Panc1 (cell line): ENCODE measurements at regions not wholly inside any gene's neighbourhood (a gene's known extent, or its start where the extent isn't known, plus 50 kb on each side); places are given as distances from the start of the nearest gene placed in this dataset.
"Not testable (repeated sequence)": the region's sequence is repeated elsewhere in the genome, so short reads cannot be mapped to it uniquely, and the experiment has no call there.

Experiments used
- ATAC-seq: fragments of 200-7000 bp; cut with Tn5 transposase; 2 replicates; pipeline ENCODE4 v1.9.1; 2020; ENCODE audit warnings: mild to moderate bottlenecking, moderate library complexity
- BruUV-seq: library from RNA; stranded (reverse); fragments of 400-500 nt; replicated peaks from 2 replicates; lab custom pipeline; 2021; lab: Mats Ljungman, UMichigan
- CTCF ChIA-PET: fragments of 300-600 bp; sonication (Branson Sonifier 250); formaldehyde crosslinking; loops from one replicate; lab custom pipeline; 2022; ENCODE audit warnings: antibody characterized with exemption; lab: Charles Lee
- POLR2A ChIA-PET: fragments of 300-600 bp; sonication (Branson Sonifier 250); formaldehyde crosslinking; loops from one replicate; lab custom pipeline; 2022; ENCODE audit warnings: antibody characterized with exemption; lab: Charles Lee
- DNase-seq: peaks from one replicate; pipeline ENCODE4 v3.0.0-alpha.2; 2010; ENCODE audit warnings: low read depth, low spot score
- H3K27ac ChIP-seq: 2 replicates; pipeline ENCODE4 v1.5.1; 2011; ENCODE audit warnings: mild to moderate bottlenecking, low read length, inconsistent platforms
- H3K27me3 ChIP-seq: fragments of 200-500 bp; sonication (Bioruptor generic); 2 replicates; pipeline ENCODE4 v1.6.0; 2014; ENCODE audit warnings: low read length, inconsistent platforms; ENCODE audit not compliant: control insufficient read depth, insufficient read depth
- H3K36me3 ChIP-seq: fragments of 200-500 bp; sonication (Bioruptor generic); 2 replicates; pipeline ENCODE4 v1.5.1; 2014; ENCODE audit warnings: inconsistent platforms, mild to moderate bottlenecking, low read length, moderate library complexity; ENCODE audit not compliant: control insufficient read depth, insufficient read depth
- H3K4me1 ChIP-seq: 2 replicates; pipeline ENCODE4 v1.5.1; 2011; ENCODE audit warnings: inconsistent platforms, mild to moderate bottlenecking, low read length, moderate library complexity; ENCODE audit not compliant: control insufficient read depth, insufficient read depth
- H3K4me3 ChIP-seq, 2 experiments: 2 replicates each; pipeline ENCODE4 v1.5.1; 2011 to 2012; ENCODE audit warnings: low read depth in 2 of 2, low read length in 2 of 2, mild to moderate bottlenecking in 2 of 2, inconsistent platforms in 1 of 2, moderate library complexity in 1 of 2
- H3K9me3 ChIP-seq: fragments of 200-500 bp; sonication (Bioruptor generic); 2 replicates; pipeline ENCODE4 v1.5.1; 2014; ENCODE audit warnings: low read depth, mild to moderate bottlenecking, inconsistent platforms, low read length, moderate library complexity; ENCODE audit not compliant: control insufficient read depth, insufficient read depth
- CTCF ChIP-seq: fragments of 450-650 bp; IDR thresholded peaks from 2 replicates; pipeline ENCODE4 v1.5.1; 2017; ENCODE audit warnings: mild to moderate bottlenecking
- POLR2AphosphoS5 ChIP-seq: IDR thresholded peaks from 2 replicates; pipeline ENCODE4 v1.6.1; 2012; ENCODE audit warnings: mild to moderate bottlenecking, low read depth, low read length, moderate library complexity
- REST ChIP-seq, 2 experiments: IDR thresholded peaks; 2 replicates each; pipeline ENCODE4 v1.6.1; 2011 to 2012; ENCODE audit warnings: low read depth in 2 of 2, control low read depth in 1 of 2, low read length in 1 of 2, mild to moderate bottlenecking in 1 of 2, moderate library complexity in 1 of 2; ENCODE audit not compliant: insufficient read depth in 1 of 2
- SIN3A ChIP-seq: IDR thresholded peaks from 2 replicates; pipeline ENCODE4 v1.6.1; 2012; ENCODE audit warnings: low read depth, mild to moderate bottlenecking, low read length, moderate library complexity, borderline replicate concordance; ENCODE audit not compliant: insufficient read depth
- TCF7L2 ChIP-seq: IDR thresholded peaks from 2 replicates; pipeline ENCODE4 v1.6.1; 2011; ENCODE audit warnings: mild to moderate bottlenecking, low read depth, low read length, inconsistent platforms
- in situ Hi-C: cut with HindIII; loops from 2 replicates; pipeline ENCODE4 v1.10.0; 2016; ENCODE audit warnings: low sequenced_read_pairs, low pct_unique_long_range_greater_than_20kb
- intact Hi-C: fragments of 100-400 bp; cut with micrococcal nuclease; formaldehyde crosslinking; loops from one replicate; pipeline ENCODE4 v1.10.0; 2022; ENCODE audit not compliant: unreplicated experiment

- no peaks in the 10 kb centered on the region; the same call in 1 of the 2 replicates for H3K27me3 ChIP-seq
- TF ChIP-seq TCF7L2 = no peak
- no peak for TF ChIP-seq SIN3A
- TF ChIP-seq REST (IDR thresholded peaks at IDR 0.05; ENCODE audit: insufficient read depth in 1 of 2, low read depth in 2 of 2, low read length in 1 of 2) = no peak
- TF ChIP-seq POLR2AphosphoS5 = no peak
- TF ChIP-seq CTCF = no peak
- intact Hi-C loops = no loop called here
- no TSS peak for BruUV-seq
- DNase-seq (no peak), ATAC-seq (no peak)
- in situ Hi-C loops = no loop called here
- no peak overlapping the region for H3K27ac ChIP-seq
- H3K36me3 ChIP-seq = no peaks in the 10 kb centered on the region
- ChIA-PET POLR2A (no interaction called here), CTCF (no interaction called here)
- H3K9me3 ChIP-seq = no peaks in the 10 kb centered on the region
- no peaks in the 10 kb centered on the region for H3K4me1 ChIP-seq
- no peak overlapping the region for H3K4me3 ChIP-seq
Measured at GRCh38 chr5:112535356-112535755, 116.3 kb upstream of the EPB41L4A start.

- BruUV-seq, intact Hi-C loops, H3K4me3 ChIP-seq, CTCF ChIA-PET, H3K36me3 ChIP-seq, in situ Hi-C loops, DNase-seq, H3K27ac ChIP-seq, H3K27me3 ChIP-seq, H3K4me1 ChIP-seq, ATAC-seq, H3K9me3 ChIP-seq: not testable (repeated sequence)
- POLR2A ChIA-PET = interaction anchor here (0.7 kb wide), 1 partner anchor 22 kb away, joined by 5 read pairs; no protein-coding TSS in a partner anchor
Measured at GRCh38 chr5:112544558-112544957, 125.5 kb upstream of the EPB41L4A start.

GRCh38 chr5:112546946-112547592, 128.0 kb upstream of the EPB41L4A start:
- no peaks in the 10 kb centered on the region for H3K36me3 ChIP-seq
- no peak for DNase-seq
- no TSS peak for BruUV-seq
- in situ Hi-C loops = no loop called here
- no peaks in the 10 kb centered on the region for H3K9me3 ChIP-seq
- H3K4me1 ChIP-seq = no peaks in the 10 kb centered on the region
- H3K4me3 ChIP-seq = no peak overlapping the region
- ChIA-PET POLR2A (no interaction called here), CTCF (no interaction called here)
- TF ChIP-seq POLR2AphosphoS5 (no peak), SIN3A (no peak), TCF7L2 (no peak), REST (IDR thresholded peaks at IDR 0.05; ENCODE audit: insufficient read depth in 1 of 2, low read depth in 2 of 2, low read length in 1 of 2) (no peak), CTCF (no peak)
- intact Hi-C loops = no loop called here
- H3K27ac ChIP-seq = no peak overlapping the region
- H3K27me3 ChIP-seq = no peaks in the 10 kb centered on the region
- no peak for ATAC-seq
